ENCODE measurements at regions not wholly inside any gene's neighbourhood (a gene's known extent, or its start where the extent isn't known, plus 50 kb on each side); places are given as distances from the start of the nearest gene placed in this dataset.

- ATAC-seq (ENCODE audit: low read depth) = no peak
- Histone ChIP-seq H3K4me2 (ENCODE audit: low read depth, low read length) (no peak overlapping the region), H3K27me3 (ENCODE audit: control insufficient read depth, insufficient read depth, low read length) (no peaks in the 10 kb centered on the region), H3K4me1 (ENCODE audit: control insufficient read depth, insufficient read depth, low read length) (no peaks in the 10 kb centered on the region), H3K18ac (ENCODE audit: low read depth, low read length) (no peak overlapping the region), H2AFZ (replicated peaks; ENCODE audit: low read length, poor library complexity) (no peak overlapping the region), H2AK5ac (ENCODE audit: low read depth, low read length) (no peak overlapping the region), H4K91ac (ENCODE audit: insufficient read depth, low read depth, low read length) (no peak overlapping the region), H4K5ac (ENCODE audit: low read depth, low read length) (no peak overlapping the region), H3K56ac (ENCODE audit: extremely low read depth, insufficient read depth, low read length) (no peak overlapping the region), H3K4me3 (ENCODE audit: insufficient read depth, low read depth, low read length) (no peak overlapping the region), H2AK9ac (replicated peaks; ENCODE audit: low read depth, low read length, poor library complexity) (no peak overlapping the region), H2BK20ac (ENCODE audit: low read depth, low read length) (no peak overlapping the region), H2BK15ac (ENCODE audit: low read depth, low read length) (no peak overlapping the region), H3K9me1 (ENCODE audit: insufficient read depth, low read length) (no peaks in the 10 kb centered on the region), H3K27ac (ENCODE audit: insufficient read depth, low read length) (no peak overlapping the region), H3K14ac (replicated peaks; ENCODE audit: low read depth, low read length) (no peak overlapping the region), H3K79me1 (ENCODE audit: low read depth in 1 of 2, low read length in 2 of 2) (no peaks in the 10 kb centered on the region), H3K36me3 (ENCODE audit: control insufficient read depth, insufficient read depth, low read length) (no peaks in the 10 kb centered on the region), H4K20me1 (ENCODE audit: insufficient read depth, low read length) (no peaks in the 10 kb centered on the region), H3K4ac (ENCODE audit: low read depth, low read length) (no peak overlapping the region), H3K23ac (ENCODE audit: low read depth, low read length) (no peak overlapping the region), H3K9ac (ENCODE audit: low read depth, low read length) (no peak overlapping the region), H4K8ac (ENCODE audit: low read depth in 2 of 2, low read length in 2 of 2) (no peak overlapping the region), H3K9me3 (ENCODE audit: control insufficient read depth, insufficient read depth, low read length) (peaks cover 9% of the 10 kb centered on the region), H2BK120ac (ENCODE audit: low read depth, low read length) (no peak overlapping the region), H2BK5ac (ENCODE audit: low read depth, low read length, poor library complexity, severe bottlenecking) (no peak overlapping the region)
- BruUV-seq (replicated peaks) = no TSS peak
- no CpG with 5 or more reads among the region's 3 CpGs for WGBS, 2 experiments (ENCODE audit: extremely low coverage in 2 of 2, insufficient read length in 1 of 2)
- no peak for DNase-seq
- POLR2A ChIA-PET (ENCODE audit: unreplicated experiment) = no interaction called here
- intact Hi-C loops (cut with micrococcal nuclease) (no loop called here), dilution Hi-C loops (cut with HindIII; ENCODE audit: low sequenced_read_pairs, unreplicated experiment) (no loop called here), in situ Hi-C loops (cut with MboI; ENCODE audit: low sequenced_read_pairs) (no loop called here)
- TF ChIP-seq MAZ (IDR thresholded peaks at IDR 0.05; ENCODE audit: borderline replicate concordance, low read depth, low read length) = no peak
- TF ChIP-seq SMC3 (IDR thresholded peaks at IDR 0.05; ENCODE audit: low read depth, low read length) = no peak
- no peak for TF ChIP-seq RCOR1 (IDR thresholded peaks at IDR 0.05; ENCODE audit: insufficient replicate concordance, low read length)
- TF ChIP-seq CEBPB (IDR thresholded peaks at IDR 0.05; ENCODE audit: low read depth, low read length) = no peak
- no peak for TF ChIP-seq CHD1 (IDR thresholded peaks at IDR 0.05; ENCODE audit: low read depth, low read length)
- TF ChIP-seq POLR2A (IDR thresholded peaks at IDR 0.05; ENCODE audit: low read depth, low read length) = no peak
- no peak for TF ChIP-seq FOS (IDR thresholded peaks at IDR 0.05; ENCODE audit: low read depth, low read length)
- TF ChIP-seq RAD21 (IDR thresholded peaks at IDR 0.05; ENCODE audit: low read length) = no peak
- TF ChIP-seq MAFK (IDR thresholded peaks at IDR 0.05; ENCODE audit: low read depth, low read length) = no peak
- TF ChIP-seq ELK1 (IDR thresholded peaks at IDR 0.05; ENCODE audit: borderline replicate concordance, low read depth, low read length) = no peak
- no peak for TF ChIP-seq NFE2L2 (IDR thresholded peaks at IDR 0.05; ENCODE audit: low read depth, low read length)
- TF ChIP-seq MXI1 (IDR thresholded peaks at IDR 0.05; ENCODE audit: borderline replicate concordance, low read depth, low read length) = no peak
- TF ChIP-seq RFX5 (IDR thresholded peaks at IDR 0.05; ENCODE audit: low read depth, low read length) = no peak
- CTCF ChIA-PET = no interaction called here
Observed at GRCh38 chr13:62142048-62142447, 726.4 kb upstream of the PCDH20 start.
